ENCODE measurements at regions not wholly inside any gene's neighbourhood (a gene's known extent, or its start where the extent isn't known, plus 50 kb on each side); places are given as distances from the start of the nearest gene placed in this dataset.
"Not testable (repeated sequence)": the region's sequence is repeated elsewhere in the genome, so short reads cannot be mapped to it uniquely, and the experiment has no call there.

GRCh38 chr7:131083781-131084180 is 243.9 kb upstream of the MKLN1 start:
- no peak for DNase-seq
- H3K27ac ChIP-seq = no peak overlapping the region
- intact Hi-C loops (cut with DNase I) = no loop called here
- H3K4me1 ChIP-seq = peaks cover 5 to 26% of the 10 kb centered on the region in 2 donors
- WGBS, 2 donors = 85 to 90% methylated on average over 1 of the region's 1 CpG
- no peaks in the 10 kb centered on the region for H3K27me3 ChIP-seq
- no peaks in the 10 kb centered on the region for H3K9me3 ChIP-seq
- peaks cover 0 to 7% of the 10 kb centered on the region in 2 donors for H3K36me3 ChIP-seq
- no peak overlapping the region for H3K4me3 ChIP-seq (replicated peaks in 1 of 3)
- no peak for TF ChIP-seq CTCF (IDR thresholded peaks at IDR 0.05)
- TF ChIP-seq POLR2A (IDR thresholded peaks at IDR 0.05) = no peak

- peaks cover 5 to 26% of the 10 kb centered on the region in 2 donors for H3K4me1 ChIP-seq
- H3K27ac ChIP-seq; H3K36me3 ChIP-seq; intact Hi-C loops (cut with DNase I); H3K4me3 ChIP-seq (replicated peaks in 1 of 3); H3K9me3 ChIP-seq; DNase-seq; H3K27me3 ChIP-seq: not testable (repeated sequence)
- WGBS, 2 donors = 78 to 97% methylated on average over 1 of the region's 1 CpG
Measured at GRCh38 chr7:131084336-131084735, 243.3 kb upstream of the MKLN1 start.

- Histone ChIP-seq H3K36me3 (no peaks in the 10 kb centered on the region), H3K9me3 (no peaks in the 10 kb centered on the region), H3K4me1 (peaks cover 33 to 34% of the 10 kb centered on the region in 2 donors), H3K27me3 (no peaks in the 10 kb centered on the region), H3K27ac (no peak overlapping the region), H3K4me3 (replicated peaks in 1 of 3) (no peak overlapping the region)
- intact Hi-C loops (cut with DNase I) = no loop called here
- TF ChIP-seq CTCF (IDR thresholded peaks at IDR 0.05) = no peak
- TF ChIP-seq POLR2A (IDR thresholded peaks at IDR 0.05) = no peak
- 77 to 83% methylated on average over 8 of the region's 8 CpGs for WGBS, 2 donors
- DNase-seq = no peak
Measured at GRCh38 chr7:131087756-131088658, 239.7 kb upstream of the MKLN1 start.

- no peaks in the 10 kb centered on the region for H3K27me3 ChIP-seq
- no peak overlapping the region for H3K27ac ChIP-seq
- intact Hi-C loops (cut with DNase I) = no loop called here
- H3K4me1 ChIP-seq = peaks cover 39 to 50% of the 10 kb centered on the region in 2 donors
- 91 to 92% methylated on average over 2 of the region's 2 CpGs for WGBS, 2 donors
- H3K4me3 ChIP-seq (replicated peaks in 1 of 3) = no peak overlapping the region
- no peaks in the 10 kb centered on the region for H3K9me3 ChIP-seq
- H3K36me3 ChIP-seq = peaks cover 0 to 4% of the 10 kb centered on the region in 2 donors
- DNase-seq = no peak
- TF ChIP-seq CTCF (IDR thresholded peaks at IDR 0.05) = no peak
- no peak for TF ChIP-seq POLR2A (IDR thresholded peaks at IDR 0.05)
Measured at GRCh38 chr7:131090188-131090587, 237.5 kb upstream of the MKLN1 start.

- Histone ChIP-seq H3K36me3 (peaks cover 0 to 4% of the 10 kb centered on the region in 2 donors), H3K27ac (peak overlapping the region in 2 of 3 donors; percentile 8 to 15), H3K9me3 (no peaks in the 10 kb centered on the region), H3K4me1 (peaks cover 47 to 57% of the 10 kb centered on the region in 2 donors), H3K27me3 (no peaks in the 10 kb centered on the region), H3K4me3 (replicated peaks in 1 of 3) (no peak overlapping the region)
- TF ChIP-seq POLR2A (IDR thresholded peaks at IDR 0.05) = no peak
- no peak for TF ChIP-seq CTCF (IDR thresholded peaks at IDR 0.05)
- intact Hi-C loops (cut with DNase I) = no loop called here
- no peak for DNase-seq
- WGBS, 2 donors = 85 to 86% methylated on average over 7 of the region's 7 CpGs
Measured at GRCh38 chr7:131090886-131091692, 236.6 kb upstream of the MKLN1 start.
